GM19351 (cell line): ENCODE measurements at regions not wholly inside any gene's neighbourhood (a gene's known extent, or its start where the extent isn't known, plus 50 kb on each side); places are given as distances from the start of the nearest gene placed in this dataset.

ENCODE experiments used
- ATAC-seq: cut with Tn5 transposase; IDR thresholded peaks from one replicate; pipeline ENCODE4 v1.9.1; 2021; ENCODE audit warnings: mild to moderate bottlenecking, moderate library complexity; ENCODE audit not compliant: unreplicated experiment

DNA sequence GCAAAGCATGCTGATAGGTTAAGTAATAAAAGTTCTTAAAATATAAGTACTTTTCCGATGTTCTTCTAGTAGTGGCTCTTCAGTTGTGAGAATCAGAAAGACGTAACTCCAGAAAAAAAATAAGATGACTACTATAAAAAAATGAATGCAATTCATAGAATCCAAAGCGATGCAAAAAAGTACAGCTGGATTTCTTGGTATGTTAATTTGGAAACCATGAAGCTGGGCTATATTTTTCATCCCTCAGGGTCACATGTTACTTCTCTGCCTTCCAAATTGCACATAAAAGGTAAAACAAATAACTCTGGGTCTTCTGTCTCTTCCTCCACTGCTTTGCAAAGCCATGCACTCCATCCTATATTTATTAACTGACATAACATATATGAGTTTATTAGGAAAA lies 843.9 kb upstream of the DPPA4 start:
- no peak for ATAC-seq

DNA sequence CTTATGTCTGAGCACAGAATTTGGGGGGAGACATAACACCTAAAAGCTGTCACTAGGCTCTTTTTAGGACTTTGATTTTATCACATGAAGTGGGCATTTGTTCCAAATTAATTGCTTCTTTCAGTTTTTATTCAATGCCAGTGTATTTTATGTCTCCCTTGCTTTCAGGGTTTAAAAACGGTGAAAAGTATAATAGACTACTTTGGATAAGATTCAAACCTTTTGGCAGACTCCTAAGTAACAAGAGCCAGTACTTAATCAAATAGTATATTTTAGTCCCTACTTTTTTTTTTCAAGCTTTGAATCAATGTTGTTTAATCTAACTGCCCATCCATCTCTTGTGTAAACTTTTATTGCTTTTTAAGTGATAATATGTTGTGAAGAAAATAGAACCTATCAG lies 847.2 kb upstream of the DPPA4 start:
- no peak for ATAC-seq

DNA sequence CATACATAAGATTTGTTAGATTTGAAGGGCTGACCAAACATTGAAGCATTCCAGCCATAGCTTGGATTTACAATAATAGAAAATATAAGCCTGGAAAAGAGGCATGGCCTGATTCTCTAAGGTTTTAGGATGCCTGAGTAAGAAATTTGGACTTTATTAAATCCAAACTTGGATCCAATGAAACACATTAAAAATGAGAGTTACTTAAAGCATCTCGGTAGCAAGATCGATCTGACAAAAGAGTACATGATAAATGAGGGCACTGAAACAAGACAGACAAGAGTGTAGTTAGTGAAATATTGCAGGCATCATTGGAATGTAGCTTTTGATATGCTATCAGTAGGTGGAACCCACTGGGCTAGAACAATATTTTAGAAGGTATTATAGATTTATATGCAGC lies 855.7 kb upstream of the DPPA4 start:
- ATAC-seq = no peak

DNA sequence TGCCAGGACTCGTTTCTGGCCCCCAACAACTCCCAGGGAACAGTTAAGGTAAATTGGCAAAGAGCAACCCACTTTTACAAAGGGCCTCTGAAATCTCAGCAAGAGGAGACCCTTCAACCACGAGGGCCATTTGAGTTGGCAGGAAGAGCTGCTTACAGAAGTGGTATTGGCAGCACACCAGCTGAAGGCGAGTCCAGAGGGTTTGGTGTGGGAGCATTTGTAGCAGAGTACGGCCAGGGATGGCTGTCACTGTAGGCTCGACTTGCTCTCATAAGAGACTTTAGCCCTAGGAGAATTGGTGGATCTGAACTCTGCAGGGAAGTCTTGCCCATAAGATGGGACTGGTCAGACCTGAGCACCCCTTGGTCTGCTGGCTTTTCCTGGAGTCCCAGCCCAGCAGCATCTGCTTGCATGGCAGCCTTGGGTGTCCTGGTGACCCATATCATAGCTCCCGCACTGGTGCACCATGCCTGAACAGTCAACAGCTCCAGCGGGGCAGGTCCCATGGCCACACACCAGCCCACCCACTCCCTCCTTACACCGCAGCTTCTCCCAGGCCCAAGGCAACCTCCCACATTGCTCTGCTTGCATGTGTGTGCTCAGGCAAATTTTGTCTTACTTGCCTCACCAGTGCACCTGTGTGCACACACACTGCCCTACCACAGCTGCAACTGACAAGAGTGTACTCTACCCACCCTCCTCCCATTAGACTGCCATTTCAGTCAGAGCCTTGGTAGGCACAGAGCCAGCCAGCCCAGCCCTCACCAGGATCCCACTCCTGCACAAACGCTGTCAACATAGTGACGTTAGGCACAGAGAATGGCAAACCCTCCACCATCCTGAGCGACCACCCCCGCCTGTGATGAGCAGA lies 861.6 kb upstream of the DPPA4 start:
- ATAC-seq = no peak

DNA sequence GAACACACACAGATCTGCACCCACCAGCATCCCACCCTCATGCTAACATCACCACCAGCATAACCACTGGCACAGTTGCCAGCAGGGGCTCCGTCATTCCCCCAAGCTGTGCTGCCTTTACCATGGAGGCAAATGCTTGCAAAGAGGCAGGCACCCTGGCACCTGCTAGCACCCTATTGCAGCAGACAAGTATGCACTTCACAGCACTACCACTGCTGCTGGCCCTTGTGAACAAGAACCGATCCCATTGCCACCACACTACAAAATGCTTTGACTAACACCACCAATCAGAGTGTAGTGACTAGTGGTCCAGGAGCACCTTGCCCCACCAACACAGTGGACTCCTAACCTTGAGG lies 862.2 kb upstream of the DPPA4 start:
- no peak for ATAC-seq

DNA sequence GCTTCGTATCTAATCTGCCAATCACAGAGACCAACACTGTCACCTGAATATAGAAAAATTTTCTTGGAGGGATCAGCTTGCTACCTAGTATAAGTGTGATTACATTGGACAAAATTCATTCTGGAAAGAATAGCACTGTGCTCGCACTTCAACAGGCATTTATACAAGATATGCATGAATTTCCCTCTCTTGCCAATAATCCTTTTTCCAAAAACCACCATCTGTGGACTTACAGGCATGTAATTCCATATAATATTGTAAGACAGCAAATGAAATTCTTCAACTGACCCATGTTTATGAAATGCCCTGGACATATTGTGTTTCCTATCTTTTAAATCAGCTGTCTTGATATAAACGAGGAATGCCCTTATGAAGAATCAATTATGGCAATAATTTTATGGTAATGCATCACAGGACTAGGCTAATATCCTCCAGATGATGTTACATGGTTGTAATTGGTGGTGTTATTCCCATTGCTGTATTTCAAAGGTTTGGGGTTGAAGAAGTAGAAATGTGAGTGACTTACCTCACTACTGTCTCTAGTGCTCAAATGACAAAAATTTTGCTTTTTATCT lies 861.4 kb upstream of the NECTIN3 start:
- no peak for ATAC-seq

DNA sequence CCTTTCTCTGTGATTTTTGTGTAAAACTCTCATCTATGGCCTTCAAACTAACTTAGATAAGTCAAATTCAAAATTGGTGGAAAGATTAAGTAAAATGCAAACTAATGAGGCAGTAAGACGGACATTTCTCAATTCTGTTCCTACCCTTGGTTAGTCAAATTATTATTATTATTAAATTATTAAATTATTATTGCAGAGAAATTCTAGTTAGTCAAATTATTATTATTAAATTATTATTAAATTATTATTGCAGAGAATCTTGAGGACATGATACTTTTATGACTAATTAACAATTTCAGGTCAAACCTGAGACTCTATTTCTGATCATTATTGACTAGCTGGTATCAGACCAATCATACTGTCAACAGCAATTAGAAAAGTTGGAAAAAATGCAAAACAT lies 845.0 kb upstream of the NECTIN3 start:
- no peak for ATAC-seq

DNA sequence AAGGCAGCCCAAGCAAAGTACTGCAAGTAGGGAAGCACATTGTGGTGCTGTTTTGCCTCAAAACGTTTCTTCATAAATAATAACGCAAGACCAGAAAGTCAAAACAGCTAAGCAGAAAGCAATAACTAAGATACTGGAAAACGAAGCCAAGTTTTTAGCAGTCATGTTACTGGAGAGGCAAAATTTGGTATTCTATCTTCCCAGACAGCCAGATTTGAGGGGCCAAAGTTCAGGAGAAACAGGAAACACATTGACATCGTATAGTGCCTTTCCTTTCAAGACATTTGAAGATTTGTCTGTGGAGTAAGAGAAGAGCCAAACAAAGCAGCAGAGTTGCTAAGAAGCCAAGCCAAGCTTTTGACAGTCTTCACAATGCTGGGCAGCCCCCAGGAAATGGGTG lies 843.6 kb upstream of the NECTIN3 start:
- ATAC-seq = no peak

DNA sequence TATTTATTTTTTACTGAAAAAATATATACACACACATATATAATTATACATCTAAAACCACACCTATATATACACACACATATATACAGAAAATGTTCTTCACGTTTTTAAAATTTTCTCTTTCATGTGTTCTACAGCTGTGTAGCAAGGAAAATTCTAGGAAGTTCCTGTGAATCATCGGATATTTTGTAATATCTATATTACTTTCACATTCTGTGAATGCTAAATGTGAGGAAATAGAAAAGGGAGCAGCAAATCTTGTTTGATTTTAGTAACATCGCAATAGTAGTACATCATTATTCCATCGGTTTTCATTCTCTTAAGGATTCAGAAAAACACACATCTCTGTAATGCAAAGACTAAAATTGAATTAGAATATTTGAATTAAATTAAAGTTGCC lies 836.8 kb upstream of the NECTIN3 start:
- ATAC-seq = no peak

DNA sequence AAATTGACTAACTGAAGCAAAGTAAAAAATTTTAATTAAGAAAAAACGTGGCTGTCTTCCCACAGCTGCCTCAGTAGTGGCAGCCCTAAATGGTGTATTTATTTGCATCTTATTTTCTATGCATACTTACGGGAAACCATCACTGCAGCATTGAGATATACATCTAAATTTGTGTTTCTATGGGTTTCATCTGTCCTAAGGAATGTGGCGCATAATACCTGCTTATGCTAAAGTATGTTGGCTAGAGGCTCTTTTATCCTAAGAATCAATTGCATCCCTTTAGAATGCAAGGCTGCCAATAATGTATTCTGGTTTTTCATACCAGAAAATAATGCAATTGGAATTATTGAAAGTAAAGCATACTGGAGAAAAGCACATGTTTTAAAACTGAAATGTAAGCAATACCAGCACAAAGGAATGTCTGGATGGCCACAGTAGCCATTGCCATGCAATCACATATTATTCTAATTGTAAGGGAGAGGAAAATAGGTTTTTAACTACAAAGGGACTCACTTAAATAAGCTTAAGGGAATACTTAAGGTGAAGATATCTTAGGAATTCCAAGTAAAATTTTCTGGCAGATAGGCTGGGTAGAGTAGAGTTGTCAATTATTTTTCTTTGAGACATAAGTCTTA lies 834.5 kb upstream of the NECTIN3 start:
- no peak for ATAC-seq

DNA sequence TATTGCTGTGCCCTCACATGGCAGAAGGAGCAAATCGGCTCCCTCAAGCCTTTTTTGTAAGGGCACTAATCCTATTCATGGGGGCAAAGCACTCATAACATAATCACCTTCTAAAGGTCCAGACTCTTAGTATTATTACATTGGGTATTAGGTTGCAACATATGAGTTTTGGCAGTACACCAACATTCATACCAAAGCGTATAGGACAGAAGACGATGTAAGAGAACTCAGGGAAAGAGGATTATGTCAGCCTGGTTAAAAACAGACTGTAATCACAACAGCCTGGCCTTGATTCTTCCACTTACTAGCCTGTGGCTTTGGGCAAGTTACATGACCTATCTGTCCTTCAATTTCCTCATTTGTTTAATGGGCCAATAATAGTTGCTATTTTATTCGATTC lies 828.5 kb upstream of the NECTIN3 start:
- ATAC-seq = no peak

DNA sequence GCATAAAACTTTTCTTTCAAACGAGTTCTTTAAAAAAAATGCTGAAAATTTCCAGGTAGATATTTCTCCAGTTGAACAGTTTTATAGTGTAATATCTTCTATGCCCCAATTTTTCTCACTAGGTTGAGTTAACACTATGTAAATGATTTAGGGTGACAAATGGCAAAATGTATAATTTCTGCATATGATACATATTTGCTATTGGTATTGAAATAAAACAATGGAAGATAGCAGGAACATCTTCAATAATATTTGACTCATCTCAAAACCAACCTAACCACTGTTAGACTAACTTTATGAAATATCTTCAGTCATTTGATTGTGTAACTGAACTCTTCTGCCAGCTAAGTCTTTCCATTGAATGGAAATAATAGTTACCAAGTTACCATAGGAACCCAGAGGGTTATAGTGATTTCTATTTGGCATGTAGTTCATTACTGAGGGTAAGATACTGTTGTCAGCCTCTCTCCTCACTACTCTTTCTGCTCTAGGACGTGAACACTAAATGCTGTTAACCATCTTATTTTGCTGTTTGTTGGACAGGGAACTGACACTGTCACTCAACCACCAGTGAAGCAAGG lies 824.7 kb upstream of the NECTIN3 start:
- ATAC-seq = no peak

DNA sequence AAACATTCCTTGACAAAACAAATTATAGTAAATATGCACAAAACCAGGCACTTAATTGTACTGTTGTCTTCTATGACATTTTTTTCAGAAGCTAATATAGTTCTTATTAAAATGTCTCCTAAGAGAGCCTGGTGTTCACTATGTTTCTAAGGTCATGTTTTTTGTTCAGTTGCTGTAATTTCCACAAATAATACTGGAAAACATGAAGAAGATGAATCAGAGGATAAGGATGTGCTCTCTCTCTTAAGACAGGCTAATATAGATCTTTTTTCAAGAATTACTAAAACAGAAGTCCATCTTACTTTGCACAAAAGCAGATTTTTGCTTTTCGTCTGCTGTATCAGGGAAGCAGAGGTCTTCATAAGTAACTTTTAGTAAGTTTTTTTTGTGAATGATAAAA lies 823.0 kb upstream of the NECTIN3 start:
- ATAC-seq = no peak

DNA sequence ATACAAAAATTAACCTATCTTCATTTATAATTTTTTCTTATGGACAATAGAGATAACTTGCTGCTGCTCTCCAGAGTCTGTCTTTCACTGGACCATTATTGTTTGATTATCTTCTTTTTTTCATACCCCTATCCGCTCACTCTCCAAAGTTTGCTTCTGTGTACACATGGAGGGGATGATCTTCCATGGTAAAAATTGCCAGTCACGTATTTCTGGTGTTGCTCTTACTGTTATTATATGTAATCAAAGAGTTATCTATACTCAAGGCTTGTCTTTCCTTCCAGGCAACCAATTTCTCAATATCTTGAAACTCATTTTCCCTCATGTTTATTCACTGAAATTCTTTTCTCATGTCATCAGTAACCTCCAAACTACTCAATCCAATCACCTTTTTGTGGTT lies 817.8 kb upstream of the NECTIN3 start:
- ATAC-seq = no peak

DNA sequence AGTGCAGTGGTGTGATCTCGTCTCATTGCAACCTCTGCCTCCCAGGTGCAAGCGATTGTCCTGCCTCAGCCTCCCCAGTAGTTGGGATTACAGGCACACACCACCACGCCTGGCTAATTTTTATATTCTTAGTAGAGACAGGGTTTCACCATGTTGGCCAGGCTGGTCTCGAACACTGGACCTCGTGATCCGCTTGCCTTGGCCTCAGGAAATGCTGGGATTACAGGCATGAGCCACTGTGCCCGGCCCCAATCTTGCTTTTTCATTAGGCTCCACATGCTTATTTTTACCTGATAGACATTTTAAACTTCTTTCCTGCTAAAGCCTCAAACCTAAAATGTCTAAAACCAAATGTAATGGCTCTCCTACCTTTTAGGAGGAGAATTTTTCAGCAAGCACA lies 817.0 kb upstream of the NECTIN3 start:
- no peak for ATAC-seq

DNA sequence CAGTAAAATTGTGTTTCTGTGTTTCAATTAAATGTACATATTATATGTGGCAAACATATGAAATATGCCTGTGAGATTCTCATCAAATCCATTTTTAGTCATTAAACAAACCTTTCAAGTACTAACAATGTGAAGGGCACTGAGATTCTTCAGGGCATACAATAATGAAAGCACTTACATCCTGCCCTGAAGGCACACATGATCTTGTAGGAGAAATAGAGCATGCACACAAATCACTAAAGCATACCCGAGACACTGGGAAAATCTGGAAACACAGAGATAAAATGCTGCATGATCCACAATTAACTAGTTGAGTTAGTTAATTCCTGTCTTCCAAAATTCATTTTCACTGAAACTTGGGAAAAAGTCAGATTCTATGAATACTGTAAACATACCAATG lies 810.5 kb upstream of the NECTIN3 start:
- no peak for ATAC-seq

DNA sequence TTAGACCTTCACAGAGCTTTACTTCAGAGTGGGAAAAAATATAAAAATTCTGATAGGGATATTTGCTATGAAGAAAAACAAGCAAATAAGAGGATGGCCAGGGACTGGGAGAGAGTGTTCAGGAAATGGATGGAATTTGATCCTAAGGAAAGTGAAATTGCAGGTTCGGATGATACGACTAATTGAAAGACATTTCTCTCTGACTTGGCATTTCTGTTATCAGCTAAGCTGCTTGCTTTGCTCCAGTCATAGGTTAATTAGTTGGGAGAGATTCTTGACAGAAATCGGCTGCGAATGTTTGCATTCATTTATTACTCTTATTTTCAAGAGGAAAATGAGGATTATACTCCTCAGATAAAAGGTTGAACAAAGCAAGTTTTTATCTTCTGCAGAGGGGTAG lies 808.7 kb upstream of the NECTIN3 start:
- no peak for ATAC-seq

DNA sequence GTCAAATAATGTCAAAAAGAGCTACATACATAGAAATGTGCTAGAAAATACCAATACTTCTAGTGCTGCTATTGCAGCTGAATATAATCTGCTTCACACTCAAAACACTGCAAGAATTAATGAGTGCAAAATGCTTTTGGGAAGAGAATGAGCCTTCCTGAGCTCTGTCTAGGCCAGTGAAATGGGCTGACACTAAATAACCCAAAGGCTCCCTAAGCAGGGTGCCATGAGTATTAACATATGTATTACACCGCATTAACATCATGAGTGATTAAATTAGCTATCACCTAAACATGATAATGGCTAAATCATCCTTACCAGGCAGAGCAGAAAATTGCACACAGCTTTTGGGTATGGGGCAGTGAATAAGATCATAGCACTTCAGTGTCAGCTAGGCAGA lies 806.3 kb upstream of the NECTIN3 start:
- ATAC-seq = no peak

DNA sequence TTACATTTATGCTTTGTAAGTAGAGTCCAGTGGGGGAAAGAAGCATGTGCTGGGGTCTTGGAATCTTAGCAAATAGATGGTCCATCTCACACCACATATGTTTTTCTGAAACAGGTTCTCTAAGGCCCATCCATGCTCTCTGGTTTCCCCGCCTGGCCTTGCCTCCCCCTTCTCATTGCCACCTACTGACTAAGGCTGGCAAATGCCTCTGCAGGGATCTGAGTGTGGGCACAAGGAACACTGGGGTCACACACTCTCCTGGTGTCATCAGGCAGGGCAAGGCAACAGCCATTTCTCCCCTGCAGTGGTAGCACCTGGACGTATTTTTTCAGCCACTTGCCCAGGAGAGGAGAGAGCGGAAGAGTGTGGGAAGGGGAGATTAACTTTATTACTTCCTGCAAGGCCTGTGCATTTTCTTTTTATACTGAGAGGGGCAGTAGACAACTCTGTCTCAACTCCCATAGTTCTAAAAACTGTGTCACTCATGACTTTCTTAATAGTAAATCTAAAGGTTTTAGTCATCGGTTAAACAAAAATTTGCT lies 804.2 kb upstream of the NECTIN3 start:
- ATAC-seq = no peak

DNA sequence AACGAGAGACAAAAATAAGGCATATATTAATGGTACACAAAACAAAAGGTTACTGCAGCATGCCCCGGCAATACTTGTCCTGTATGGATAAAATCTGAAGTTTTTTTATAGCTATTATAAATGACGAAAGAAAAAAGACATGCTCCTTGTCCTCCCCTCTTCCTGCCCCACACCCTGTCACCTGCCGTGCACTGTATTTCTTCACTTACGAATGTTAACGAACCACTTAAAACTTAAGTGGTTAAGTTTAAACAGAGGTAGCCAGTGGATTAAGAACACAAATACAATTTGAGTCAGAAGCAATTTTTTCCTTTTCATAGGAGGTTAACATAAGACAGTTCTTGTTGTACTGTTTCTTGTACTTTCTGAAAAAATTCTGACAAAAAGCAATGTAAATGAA lies 799.1 kb upstream of the NECTIN3 start:
- no peak for ATAC-seq

DNA sequence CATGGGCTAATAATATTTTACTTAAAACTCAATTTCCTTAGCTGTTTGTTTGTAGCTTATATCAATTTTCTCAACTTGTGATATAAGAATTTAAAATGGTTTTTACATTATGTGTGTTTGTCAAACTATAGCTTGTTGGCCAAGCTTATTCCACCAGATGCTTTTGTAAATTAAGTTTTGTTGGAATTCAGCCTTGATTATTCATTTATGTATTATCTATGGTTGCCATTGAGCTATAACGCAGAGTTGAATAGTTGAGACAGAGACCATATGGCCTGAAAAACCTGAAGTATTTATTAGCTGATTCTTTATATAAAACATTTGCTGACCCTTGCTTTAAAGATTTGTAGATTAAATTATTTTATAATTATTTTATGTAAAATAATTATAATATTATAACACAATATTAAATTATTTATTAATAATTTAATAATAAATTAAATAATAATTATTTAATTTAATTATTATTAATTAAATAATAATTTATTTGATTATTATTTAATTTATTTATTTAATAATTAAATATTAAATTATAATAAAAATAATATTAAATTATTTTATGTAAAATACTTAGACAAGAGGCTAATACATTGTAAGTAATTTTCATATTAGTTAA lies 779.6 kb upstream of the NECTIN3 start:
- no peak for ATAC-seq
